ENCODE measurements at regions not wholly inside any gene's neighbourhood (a gene's known extent, or its start where the extent isn't known, plus 50 kb on each side); places are given as distances from the start of the nearest gene placed in this dataset.
"Not testable (repeated sequence)": the region's sequence is repeated elsewhere in the genome, so short reads cannot be mapped to it uniquely, and the experiment has no call there.

GRCh38 chr1:83365320-83365719, 633.6 kb downstream of the TTLL7 start:
- not testable (repeated sequence) for TF ChIP-seq POLR2AphosphoS5 (IDR thresholded peaks at IDR 0.05; ENCODE audit: borderline replicate concordance, low read depth, low read length); EZH2 (IDR thresholded peaks at IDR 0.05); FOXP2 (optimal IDR thresholded peaks at IDR 0.05; ENCODE audit: control extremely low read depth, extremely low read length, insufficient read depth)

Data from SK-N-MC (cell line).